ENCODE measurements at regions not wholly inside any gene's neighbourhood (a gene's known extent, or its start where the extent isn't known, plus 50 kb on each side); places are given as distances from the start of the nearest gene placed in this dataset.
"Not testable (repeated sequence)": the region's sequence is repeated elsewhere in the genome, so short reads cannot be mapped to it uniquely, and the experiment has no call there.

- no peak overlapping the region for H3K4me3 ChIP-seq
- H3K27ac ChIP-seq = no peak overlapping the region
- no peak for TF ChIP-seq CTCF (IDR thresholded peaks at IDR 0.05)
- no peak for DNase-seq (ENCODE audit: low spot score)
Measured at GRCh38 chr1:234769284-234769985, 159.5 kb upstream of the IRF2BP2 start.

- Histone ChIP-seq H3K27ac (no peak overlapping the region), H3K4me3 (no peak overlapping the region)
- DNase-seq (ENCODE audit: low spot score) = no peak
- TF ChIP-seq CTCF (IDR thresholded peaks at IDR 0.05) = no peak
Measured at GRCh38 chr1:234768569-234769283, 158.7 kb upstream of the IRF2BP2 start.

- TF ChIP-seq CTCF (IDR thresholded peaks at IDR 0.05) = no peak
- Histone ChIP-seq H3K27ac (no peak overlapping the region), H3K4me3 (no peak overlapping the region)
- no peak for DNase-seq (ENCODE audit: low spot score)
Measured at GRCh38 chr1:234768171-234768568, 158.2 kb upstream of the IRF2BP2 start.

GRCh38 chr1:234765672-234766071, 155.7 kb upstream of the IRF2BP2 start:
- DNase-seq (ENCODE audit: low spot score) = no peak
- Histone ChIP-seq H3K4me3 (no peak overlapping the region), H3K27ac (no peak overlapping the region)
- TF ChIP-seq CTCF (IDR thresholded peaks at IDR 0.05) = no peak

- no peak for TF ChIP-seq CTCF (IDR thresholded peaks at IDR 0.05)
- DNase-seq (ENCODE audit: low spot score) = no peak
- no peak overlapping the region for H3K27ac ChIP-seq
- no peak overlapping the region for H3K4me3 ChIP-seq
Measured at GRCh38 chr1:234765181-234765580, 155.2 kb upstream of the IRF2BP2 start.

- no peak for DNase-seq (ENCODE audit: low spot score)
- TF ChIP-seq CTCF (IDR thresholded peaks at IDR 0.05) = no peak
- Histone ChIP-seq H3K27ac (no peak overlapping the region), H3K4me3 (no peak overlapping the region)
Measured at GRCh38 chr1:234763910-234764309, 153.9 kb upstream of the IRF2BP2 start.

- TF ChIP-seq CTCF (IDR thresholded peaks at IDR 0.05) = no peak
- H3K27ac ChIP-seq = no peak overlapping the region
- no peak overlapping the region for H3K4me3 ChIP-seq
- no peak for DNase-seq (ENCODE audit: low spot score)
Measured at GRCh38 chr1:234763367-234763766, 153.4 kb upstream of the IRF2BP2 start.

GRCh38 chr1:234762127-234762526, 152.1 kb upstream of the IRF2BP2 start:
- DNase-seq (ENCODE audit: low spot score); H3K27ac ChIP-seq; H3K4me3 ChIP-seq: not testable (repeated sequence)
